SK-N-SH treated with all-trans-retinoic acid at 6 μM for 48 hours (cell line): ENCODE measurements at regions not wholly inside any gene's neighbourhood (a gene's known extent, or its start where the extent isn't known, plus 50 kb on each side); places are given as distances from the start of the nearest gene placed in this dataset.

Experiments
- ATAC-seq: fragments of 200-7000 bp; cut with Tn5 transposase; 3 replicates; pipeline ENCODE4 v1.9.1; 2020; ENCODE audit warnings: mild to moderate bottlenecking, moderate library complexity
- ARNTL ChIP-seq: fragments of 450-650 bp; formaldehyde crosslinking; IDR thresholded peaks from 2 replicates; pipeline ENCODE4 v1.5.0; 2020; ENCODE audit warnings: low read depth, mild to moderate bottlenecking, moderate library complexity, borderline replicate concordance
- BACH2 ChIP-seq: fragments of 250-450 bp; sonication (Bioruptor Pico); IDR thresholded peaks from 2 replicates; pipeline ENCODE4 v1.9.0; 2021; ENCODE audit warnings: mild to moderate bottlenecking, borderline replicate concordance
- CREB5 ChIP-seq: fragments of 250-450 bp; sonication (Bioruptor Pico); IDR thresholded peaks from 2 replicates; pipeline ENCODE4 v1.5.1; 2020; ENCODE audit warnings: low read depth, mild to moderate bottlenecking, moderate library complexity
- CSDC2 ChIP-seq: fragments of 250-450 bp; sonication (Bioruptor Pico); IDR thresholded peaks from 2 replicates; pipeline ENCODE4 v1.5.0; 2020; ENCODE audit warnings: mild to moderate bottlenecking, moderate library complexity
- CSRNP3 ChIP-seq: fragments of 250-450 bp; sonication (Bioruptor Pico); IDR thresholded peaks from 2 replicates; pipeline ENCODE4 v1.5.1; 2021; ENCODE audit warnings: mild to moderate bottlenecking, moderate library complexity
- ISL1 ChIP-seq: fragments of 250-450 bp; sonication (Bioruptor Pico); IDR thresholded peaks from 2 replicates; pipeline ENCODE4 v2.1.2; 2022; ENCODE audit warnings: mild to moderate bottlenecking, moderate library complexity
- OSR1 ChIP-seq: fragments of 250-450 bp; sonication (Bioruptor Pico); IDR thresholded peaks from 2 replicates; pipeline ENCODE4 v1.8.0; 2022; ENCODE audit warnings: moderate library complexity, mild to moderate bottlenecking, inconsistent platforms
- PATZ1 ChIP-seq: fragments of 250-450 bp; sonication (Bioruptor Pico); IDR thresholded peaks from 2 replicates; pipeline ENCODE4 v1.8.0; 2020; ENCODE audit warnings: mild to moderate bottlenecking, moderate library complexity, borderline replicate concordance
- POU6F1 ChIP-seq: fragments of 250-450 bp; sonication (Bioruptor Pico); IDR thresholded peaks from 2 replicates; pipeline ENCODE4 v1.8.0; 2021; ENCODE audit warnings: low read depth, mild to moderate bottlenecking, moderate library complexity, borderline replicate concordance
- PPARA ChIP-seq: fragments of 250-450 bp; sonication (Bioruptor Pico); IDR thresholded peaks from 2 replicates; pipeline ENCODE4 v1.5.0; 2020; ENCODE audit warnings: mild to moderate bottlenecking, borderline replicate concordance
- RARB ChIP-seq: fragments of 250-450 bp; sonication (Bioruptor Pico); IDR thresholded peaks from 2 replicates; pipeline ENCODE4 v1.8.0; 2021; ENCODE audit warnings: mild to moderate bottlenecking, moderate library complexity
- SNAI2 ChIP-seq: fragments of 250-450 bp; sonication (Bioruptor Pico); IDR thresholded peaks from 2 replicates; pipeline ENCODE4 v1.5.0; 2020; ENCODE audit warnings: mild to moderate bottlenecking, moderate library complexity
- TCF4 ChIP-seq: fragments of 250-450 bp; sonication (Bioruptor Pico); IDR thresholded peaks from 2 replicates; pipeline ENCODE4 v1.8.0; 2021; ENCODE audit warnings: mild to moderate bottlenecking, moderate library complexity, borderline replicate concordance
- TOX ChIP-seq: fragments of 250-450 bp; sonication (Bioruptor Pico); IDR thresholded peaks from 2 replicates; pipeline ENCODE4 v1.8.0; 2021; ENCODE audit warnings: mild to moderate bottlenecking, moderate library complexity, borderline replicate concordance
- TSHZ2 ChIP-seq: fragments of 250-450 bp; sonication (Bioruptor Pico); IDR thresholded peaks from 2 replicates; pipeline ENCODE4 v1.5.0; 2020; ENCODE audit warnings: mild to moderate bottlenecking, moderate library complexity
- ZC3H10 ChIP-seq: fragments of 250-450 bp; sonication (Bioruptor Pico); IDR thresholded peaks from 2 replicates; pipeline ENCODE4 v1.5.1; 2021; ENCODE audit warnings: mild to moderate bottlenecking, moderate library complexity
- ZFP3 ChIP-seq: fragments of 250-450 bp; sonication (Bioruptor Pico); IDR thresholded peaks from 2 replicates; pipeline ENCODE4 v1.5.0; 2020; ENCODE audit warnings: mild to moderate bottlenecking, moderate library complexity
- ZFP30 ChIP-seq: fragments of 450-650 bp; formaldehyde crosslinking; IDR thresholded peaks from 2 replicates; pipeline ENCODE4 v1.5.0; 2022; ENCODE audit warnings: mild to moderate bottlenecking, moderate library complexity
- ZNF565 ChIP-seq: fragments of 450-650 bp; formaldehyde crosslinking; conservative IDR thresholded peaks from 2 replicates; pipeline ENCODE4 v1.5.0; 2020; ENCODE audit warnings: low read depth, mild to moderate bottlenecking, moderate library complexity
- ZNF70 ChIP-seq: fragments of 450-650 bp; formaldehyde crosslinking; IDR thresholded peaks from 2 replicates; pipeline ENCODE4 v1.5.0; 2020; ENCODE audit warnings: mild to moderate bottlenecking, moderate library complexity
- ZNF8 ChIP-seq: fragments of 450-650 bp; formaldehyde crosslinking; IDR thresholded peaks from 2 replicates; pipeline ENCODE4 v1.5.0; 2020; ENCODE audit warnings: mild to moderate bottlenecking, moderate library complexity

GRCh38 chr2:12066116-12066515 lies 319.7 kb downstream of the LPIN1 start:
- TF ChIP-seq PATZ1 (CRISPR knock-in tag) (no peak), ZFP3 (CRISPR knock-in tag) (no peak), BACH2 (CRISPR knock-in tag) (no peak), CSRNP3 (CRISPR knock-in tag) (no peak), ZFP30 (CRISPR knock-in tag) (no peak), ZNF565 (CRISPR knock-in tag) (no peak), ZNF8 (CRISPR knock-in tag) (no peak), SNAI2 (CRISPR knock-in tag) (no peak), RARB (CRISPR knock-in tag) (no peak), CREB5 (CRISPR knock-in tag) (no peak), ZC3H10 (CRISPR knock-in tag) (no peak), PPARA (no peak)

GRCh38 chr2:12066986-12067385 lies 320.6 kb downstream of the LPIN1 start:
- TF ChIP-seq ZNF565 (CRISPR knock-in tag): no peak
- no peak for TF ChIP-seq SNAI2 (CRISPR knock-in tag)

More at GRCh38 chr2:12066116-12066515, 319.7 kb downstream of the LPIN1 start:
- ATAC-seq: no peak

GRCh38 chr2:12068796-12069538 lies 322.5 kb downstream of the LPIN1 start:
- ATAC-seq: no peak
- TF ChIP-seq SNAI2 (CRISPR knock-in tag): no peak
- no peak for TF ChIP-seq CSRNP3 (CRISPR knock-in tag)
- TF ChIP-seq PATZ1 (CRISPR knock-in tag): no peak
- no peak for TF ChIP-seq PPARA
- no peak for TF ChIP-seq TOX (CRISPR knock-in tag)
- TF ChIP-seq OSR1 (CRISPR knock-in tag): no peak
- TF ChIP-seq CSDC2: no peak
- no peak for TF ChIP-seq TCF4 (CRISPR knock-in tag)
- no peak for TF ChIP-seq ARNTL (CRISPR knock-in tag)
- no peak for TF ChIP-seq ZFP3 (CRISPR knock-in tag)
- TF ChIP-seq TSHZ2: no peak
- no peak for TF ChIP-seq ZNF70 (CRISPR knock-in tag)
- no peak for TF ChIP-seq RARB (CRISPR knock-in tag)
- no peak for TF ChIP-seq ZNF565 (CRISPR knock-in tag)
- no peak for TF ChIP-seq POU6F1 (CRISPR knock-in tag)
- TF ChIP-seq ISL1 (CRISPR knock-in tag): no peak
- TF ChIP-seq, all 23 proteins: peak for 0

More at GRCh38 chr2:12066986-12067385, 320.6 kb downstream of the LPIN1 start:
- no peak for ATAC-seq
